Calu3 (cell line): ENCODE measurements at regions not wholly inside any gene's neighbourhood (a gene's known extent, or its start where the extent isn't known, plus 50 kb on each side); places are given as distances from the start of the nearest gene placed in this dataset.
A peak's percentile ranks its signal among the peaks of the same experiment; 100 is the strongest.
"Not testable (repeated sequence)": the region's sequence is repeated elsewhere in the genome, so short reads cannot be mapped to it uniquely, and the experiment has no call there.

Experiments used
- BruUV-seq: library from RNA; stranded (reverse); fragments of 400-500 nt; replicated peaks from 2 replicates; lab custom pipeline; 2021; lab: Mats Ljungman, UMichigan
- CTCF ChIA-PET: fragments of 300-600 bp; sonication (Branson Sonifier 250); formaldehyde crosslinking; loops from one replicate; lab custom pipeline; 2022; ENCODE audit warnings: antibody characterized with exemption; lab: Charles Lee
- DNase-seq: peaks from one replicate; pipeline ENCODE4 v3.0.0; 2022
- H3K27ac Mint-ChIP-seq: one replicate; pipeline ENCODE4 v1.8.0; 2022; ENCODE audit warnings: mixed read lengths; ENCODE audit not compliant: unreplicated experiment
- H3K27me3 Mint-ChIP-seq: one replicate; pipeline ENCODE4 v1.8.0; 2022; ENCODE audit warnings: mixed read lengths; ENCODE audit not compliant: unreplicated experiment
- H3K36me3 Mint-ChIP-seq: one replicate; pipeline ENCODE4 v1.8.0; 2022; ENCODE audit warnings: mild to moderate bottlenecking, moderate library complexity, mixed read lengths; ENCODE audit not compliant: insufficient read depth, unreplicated experiment
- H3K4me1 Mint-ChIP-seq: one replicate; pipeline ENCODE4 v1.8.0; 2022; ENCODE audit warnings: mild to moderate bottlenecking, low read depth, mixed read lengths; ENCODE audit not compliant: unreplicated experiment
- H3K4me3 Mint-ChIP-seq: one replicate; pipeline ENCODE4 v1.8.0; 2022; ENCODE audit warnings: mild to moderate bottlenecking, low read depth, moderate library complexity, mixed read lengths; ENCODE audit not compliant: unreplicated experiment
- H3K9me3 Mint-ChIP-seq: one replicate; pipeline ENCODE4 v1.8.0; 2022; ENCODE audit warnings: low read depth, mixed read lengths; ENCODE audit not compliant: unreplicated experiment
- intact Hi-C: fragments of 100-400 bp; cut with micrococcal nuclease; formaldehyde crosslinking; loops from one replicate; pipeline ENCODE4 v1.10.0; 2022; ENCODE audit not compliant: unreplicated experiment
- TF ChIP-seq, protein P1 (sequence below): fragments of 200-600 bp; IDR thresholded peaks from one replicate; pipeline ENCODE4 v1.8.0; 2022; ENCODE audit warnings: antibody characterized with exemption; ENCODE audit not compliant: unreplicated experiment

DNA sequence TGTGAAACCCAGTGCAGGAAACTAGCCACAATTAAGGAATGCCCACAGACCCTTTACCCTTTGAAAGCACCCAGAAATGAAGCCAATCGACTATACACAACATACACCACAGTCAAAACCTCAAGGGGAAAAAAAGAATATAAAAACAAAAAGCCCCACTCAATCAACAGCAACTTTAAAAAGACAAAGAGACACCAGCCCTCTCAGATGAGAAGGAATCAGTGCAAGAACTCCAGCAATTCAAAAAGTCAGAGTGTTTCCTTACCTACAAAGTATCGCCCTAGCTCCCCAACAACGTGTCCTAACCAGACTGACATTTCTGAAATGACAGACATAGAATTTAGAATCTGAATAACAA lies 147.7 kb downstream of the CHD1L start:
- CTCF ChIA-PET = interaction anchor here (0.6 to 2.2 kb wide), 7 partner anchors 11 to 284 kb away, joined by 3 to 27 read pairs (median 4); partner anchors contain the start of gene CHD1L
- Mint-ChIP-seq H3K27me3 (peaks cover 11% of the 10 kb centered on the region), H3K4me1 (no peaks in the 10 kb centered on the region), H3K9me3 (no peaks in the 10 kb centered on the region), H3K27ac (no peak overlapping the region), H3K4me3 (no peak overlapping the region), H3K36me3 (no peaks in the 10 kb centered on the region)
- intact Hi-C loops = loop anchor here (1.0 to 5.0 kb wide), 3 partner anchors 107 to 218 kb away; partner anchors contain the start of gene PRKAB2
- DNase-seq = no peak
- TF ChIP-seq, protein P1, sequence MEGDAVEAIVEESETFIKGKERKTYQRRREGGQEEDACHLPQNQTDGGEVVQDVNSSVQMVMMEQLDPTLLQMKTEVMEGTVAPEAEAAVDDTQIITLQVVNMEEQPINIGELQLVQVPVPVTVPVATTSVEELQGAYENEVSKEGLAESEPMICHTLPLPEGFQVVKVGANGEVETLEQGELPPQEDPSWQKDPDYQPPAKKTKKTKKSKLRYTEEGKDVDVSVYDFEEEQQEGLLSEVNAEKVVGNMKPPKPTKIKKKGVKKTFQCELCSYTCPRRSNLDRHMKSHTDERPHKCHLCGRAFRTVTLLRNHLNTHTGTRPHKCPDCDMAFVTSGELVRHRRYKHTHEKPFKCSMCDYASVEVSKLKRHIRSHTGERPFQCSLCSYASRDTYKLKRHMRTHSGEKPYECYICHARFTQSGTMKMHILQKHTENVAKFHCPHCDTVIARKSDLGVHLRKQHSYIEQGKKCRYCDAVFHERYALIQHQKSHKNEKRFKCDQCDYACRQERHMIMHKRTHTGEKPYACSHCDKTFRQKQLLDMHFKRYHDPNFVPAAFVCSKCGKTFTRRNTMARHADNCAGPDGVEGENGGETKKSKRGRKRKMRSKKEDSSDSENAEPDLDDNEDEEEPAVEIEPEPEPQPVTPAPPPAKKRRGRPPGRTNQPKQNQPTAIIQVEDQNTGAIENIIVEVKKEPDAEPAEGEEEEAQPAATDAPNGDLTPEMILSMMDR = no peak
- BruUV-seq = no TSS peak

DNA sequence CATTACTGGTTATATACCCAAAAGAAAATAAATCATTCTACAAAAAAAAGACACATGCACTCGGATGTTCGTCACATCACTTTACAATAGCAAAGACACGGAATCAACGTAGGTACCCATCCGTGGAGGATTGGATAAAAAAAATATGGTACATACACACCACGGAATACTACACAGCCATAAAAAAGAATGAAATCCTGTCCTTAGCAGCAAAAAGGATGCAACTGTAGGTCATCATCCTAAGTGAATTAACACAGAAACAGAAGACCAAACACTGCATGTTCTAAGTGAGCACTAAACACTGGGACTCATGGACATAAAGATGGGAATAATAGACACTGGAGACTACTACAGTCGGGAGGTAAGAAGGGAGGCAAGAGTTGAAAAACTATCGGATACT lies 148.6 kb downstream of the CHD1L start:
- H3K4me3 Mint-ChIP-seq = no peak overlapping the region
- intact Hi-C loops = loop anchor here (5.0 kb wide), 2 partner anchors 106 to 219 kb away; partner anchors contain the start of gene PRKAB2
- CTCF ChIA-PET = interaction anchor here (2.2 kb wide), 1 partner anchor 117 kb away, joined by 27 read pairs; no protein-coding TSS in a partner anchor

DNA sequence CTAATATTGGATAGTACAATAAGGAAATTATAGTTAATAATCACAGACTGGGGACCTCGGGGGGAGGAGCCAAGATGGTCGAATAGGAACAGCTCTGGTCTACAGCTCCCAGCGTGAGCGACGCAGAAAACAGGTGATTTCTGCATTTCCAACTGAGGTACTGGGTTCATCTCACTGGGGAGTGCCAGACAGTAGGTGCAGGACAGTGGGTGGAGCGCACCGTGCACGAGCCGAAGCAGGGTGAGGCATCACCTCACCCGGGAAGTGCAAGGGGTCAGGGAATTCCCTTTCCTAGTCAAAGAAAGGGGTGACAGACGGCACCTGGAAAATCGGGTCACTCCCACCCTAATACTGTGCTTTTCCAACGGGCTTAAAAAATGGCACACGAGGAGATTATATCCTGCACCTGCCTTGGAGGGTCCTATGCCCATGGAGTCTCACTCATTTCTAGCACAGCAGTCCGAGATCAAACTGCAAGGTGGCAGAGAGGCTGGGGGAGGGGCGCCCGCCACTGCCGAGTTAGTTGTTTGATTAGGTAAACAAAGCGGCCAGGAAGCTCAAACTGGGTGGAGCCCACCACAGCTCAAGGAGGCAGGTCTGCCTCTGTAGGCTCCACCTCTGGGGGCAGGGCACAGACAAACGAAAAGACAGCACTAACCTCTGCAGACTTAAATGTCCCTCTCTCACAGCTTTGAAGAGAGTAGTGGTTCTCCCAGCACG lies 138.8 kb upstream of the BCL9 start:
- H3K36me3 Mint-ChIP-seq, H3K4me1 Mint-ChIP-seq, BruUV-seq, H3K27me3 Mint-ChIP-seq, intact Hi-C loops, H3K27ac Mint-ChIP-seq: not testable (repeated sequence)
- Mint-ChIP-seq H3K4me3 (peak overlapping the region; percentile 75), H3K9me3 (peaks cover 12% of the 10 kb centered on the region)
- CTCF ChIA-PET = interaction anchor here (1.0 to 1.6 kb wide), 2 partner anchors 9 to 12 kb away, joined by 4 read pairs; no protein-coding TSS in a partner anchor
- DNase-seq = peak; percentile 69

More for the DNA sequence above, 148.6 kb downstream of the CHD1L start:
- no peaks in the 10 kb centered on the region for H3K9me3 Mint-ChIP-seq
- BruUV-seq = no TSS peak
- TF ChIP-seq, protein P1 = no peak
- no peak overlapping the region for H3K27ac Mint-ChIP-seq
- no peak for DNase-seq
- H3K36me3 Mint-ChIP-seq = no peaks in the 10 kb centered on the region
- peaks cover 1% of the 10 kb centered on the region for H3K27me3 Mint-ChIP-seq
- H3K4me1 Mint-ChIP-seq = no peaks in the 10 kb centered on the region

DNA sequence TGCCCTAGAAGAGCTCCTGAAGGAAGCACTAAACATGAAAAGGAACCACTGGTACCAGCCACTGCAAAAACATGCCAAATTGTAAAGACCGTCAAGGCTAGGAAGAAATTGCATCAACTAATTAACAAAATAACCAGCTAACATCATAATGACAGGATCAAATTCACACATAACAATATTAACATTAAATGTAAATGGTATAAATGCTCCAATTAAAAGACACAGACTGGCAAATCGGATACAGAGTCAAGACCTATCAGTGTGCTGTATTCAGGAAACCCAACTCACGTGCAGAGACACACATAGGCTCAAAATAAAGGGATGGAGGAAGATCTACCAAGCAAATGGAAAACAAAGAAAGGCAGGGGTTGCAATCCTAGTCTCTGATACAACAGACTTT lies 137.0 kb upstream of the BCL9 start:
- H3K36me3 Mint-ChIP-seq, H3K27me3 Mint-ChIP-seq, H3K4me3 Mint-ChIP-seq, intact Hi-C loops, BruUV-seq, H3K4me1 Mint-ChIP-seq, H3K27ac Mint-ChIP-seq, DNase-seq: not testable (repeated sequence)
- CTCF ChIA-PET = interaction anchor here (1.6 kb wide), 1 partner anchor 14 kb away, joined by 4 read pairs; no protein-coding TSS in a partner anchor
- peaks cover 12% of the 10 kb centered on the region for H3K9me3 Mint-ChIP-seq

DNA sequence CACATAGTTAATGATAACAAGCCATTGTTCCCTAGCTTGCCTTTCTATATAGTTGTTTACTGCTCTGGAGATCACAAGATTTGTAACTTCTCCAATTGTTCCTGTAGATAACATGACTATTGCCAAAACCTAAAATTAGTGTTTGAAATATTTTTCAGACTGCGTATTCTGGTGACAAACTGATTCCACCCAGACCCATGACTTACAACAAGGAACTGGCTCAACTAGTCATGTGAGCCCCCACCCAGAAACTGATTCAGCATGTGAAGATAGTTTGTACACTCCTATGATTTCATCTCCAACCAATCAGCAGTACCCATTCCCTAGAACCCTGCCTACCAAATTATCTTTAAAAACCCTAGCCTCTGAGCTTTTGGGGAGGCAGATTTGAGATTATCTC lies 131.4 kb upstream of the BCL9 start:
- BruUV-seq = no TSS peak
- intact Hi-C loops = no loop called here
- Mint-ChIP-seq H3K27me3 (peaks cover 31% of the 10 kb centered on the region), H3K9me3 (peaks cover 6% of the 10 kb centered on the region), H3K36me3 (no peaks in the 10 kb centered on the region), H3K4me3 (no peak overlapping the region), H3K4me1 (no peaks in the 10 kb centered on the region), H3K27ac (no peak overlapping the region)
- TF ChIP-seq, protein P1 = no peak
- DNase-seq = no peak
- CTCF ChIA-PET = interaction anchor here (0.5 to 1.0 kb wide), 2 partner anchors 61 to 1372 kb away, joined by 3 to 4 read pairs; no protein-coding TSS in a partner anchor
